Loucy (cell line): ENCODE measurements at regions not wholly inside any gene's neighbourhood (a gene's known extent, or its start where the extent isn't known, plus 50 kb on each side); places are given as distances from the start of the nearest gene placed in this dataset.

Experiments used
- H2AFZ ChIP-seq: fragments of 200-600 bp; sonication (generic); 2 replicates; pipeline ENCODE4 v1.6.0; 2016; ENCODE audit warnings: antibody characterized with exemption, mild to moderate bottlenecking, low read length, moderate library complexity
- H3F3A ChIP-seq: fragments of 200-600 bp; 2 replicates; pipeline ENCODE4 v1.6.0; 2016; ENCODE audit warnings: antibody characterized with exemption, low read depth, mild to moderate bottlenecking
- H3K27me3 ChIP-seq: fragments of 200-600 bp; sonication (generic); 2 replicates; pipeline ENCODE4 v1.6.1; 2014; ENCODE audit warnings: low read length, mild to moderate bottlenecking; ENCODE audit not compliant: insufficient read depth, poor library complexity, severe bottlenecking
- H3K36me3 ChIP-seq: fragments of 200-600 bp; sonication (generic); 2 replicates; pipeline ENCODE4 v1.6.1; 2016; ENCODE audit warnings: low read length; ENCODE audit not compliant: insufficient read depth
- H3K4me1 ChIP-seq: fragments of 200-600 bp; sonication (generic); 2 replicates; pipeline ENCODE4 v1.5.1; 2014; ENCODE audit warnings: low read length, mild to moderate bottlenecking; ENCODE audit not compliant: insufficient read depth, poor library complexity, severe bottlenecking
- H3K4me2 ChIP-seq: fragments of 200-600 bp; sonication (generic); 2 replicates; pipeline ENCODE4 v1.6.0; 2014; ENCODE audit warnings: antibody characterized with exemption, low read length, low read depth, mild to moderate bottlenecking; ENCODE audit not compliant: poor library complexity, severe bottlenecking
- H3K4me3 ChIP-seq: fragments of 200-600 bp; sonication (generic); 2 replicates; pipeline ENCODE4 v1.5.1; 2014; ENCODE audit warnings: low read length, mild to moderate bottlenecking, mixed read lengths; ENCODE audit not compliant: poor library complexity, severe bottlenecking
- H3K79me2 ChIP-seq: fragments of 200-600 bp; sonication (generic); 2 replicates; pipeline ENCODE4 v1.6.1; 2014; ENCODE audit warnings: low read length; ENCODE audit not compliant: insufficient read depth
- H3K9ac ChIP-seq: fragments of 200-600 bp; sonication (generic); 2 replicates; pipeline ENCODE4 v1.6.0; 2014; ENCODE audit warnings: mild to moderate bottlenecking, low read depth, low read length, moderate library complexity; ENCODE audit not compliant: poor library complexity, severe bottlenecking
- H3K9me2 ChIP-seq: fragments of 200-600 bp; sonication (generic); replicated peaks from 2 replicates; pipeline ENCODE4 v1.6.1; 2016; ENCODE audit warnings: low read depth, low read length, mixed read lengths
- H3K9me3 ChIP-seq: fragments of 200-600 bp; sonication (generic); 2 replicates; pipeline ENCODE4 v1.6.1; 2014; ENCODE audit warnings: mild to moderate bottlenecking, antibody characterized with exemption, low read length, low read depth; ENCODE audit not compliant: insufficient read depth
- H4K20me1 ChIP-seq: fragments of 200-600 bp; sonication (generic); 2 replicates; pipeline ENCODE4 v1.6.0; 2014; ENCODE audit warnings: antibody characterized with exemption, low read length, mild to moderate bottlenecking; ENCODE audit not compliant: insufficient read depth, poor library complexity, severe bottlenecking
- EZH2phosphoT487 ChIP-seq: fragments of 200-600 bp; IDR thresholded peaks from 2 replicates; pipeline ENCODE4 v1.6.1; 2018; ENCODE audit warnings: antibody characterized with exemption, mild to moderate bottlenecking, moderate library complexity, borderline replicate concordance
- TF ChIP-seq, protein P1 (sequence below): fragments of 200-600 bp; sonication (generic); conservative IDR thresholded peaks from 2 replicates; pipeline ENCODE4 v1.5.1; 2014; ENCODE audit warnings: mild to moderate bottlenecking, antibody characterized with exemption, low read length

DNA sequence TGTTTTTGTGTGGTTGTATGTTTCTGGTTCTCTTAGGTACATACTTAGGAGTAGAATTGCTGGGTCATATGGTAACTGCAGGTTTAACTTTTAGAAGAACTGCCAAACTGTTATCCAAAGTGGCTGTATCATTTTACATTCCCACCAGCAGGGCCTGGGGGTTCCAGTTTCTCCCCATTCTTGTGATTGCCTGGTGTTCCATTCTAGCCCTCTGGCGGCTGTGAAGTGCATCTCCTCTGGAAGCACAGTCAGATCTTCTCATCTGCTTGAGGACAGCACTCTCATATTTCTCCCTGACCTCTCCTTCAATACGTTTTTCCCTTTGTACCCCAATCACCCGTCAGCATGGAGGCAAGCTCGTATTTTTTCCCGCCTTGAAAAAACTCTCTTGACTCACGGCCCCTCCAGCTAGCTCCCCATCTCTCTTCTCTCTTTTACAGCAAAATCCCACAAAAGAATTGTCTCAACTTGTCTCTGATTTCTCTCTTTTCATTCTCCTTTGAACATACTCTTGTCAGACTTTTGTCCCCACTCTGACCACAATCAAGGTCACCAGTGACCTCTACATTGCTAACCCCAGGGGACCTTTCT lies 56.8 kb upstream of the THY1 start:
- Histone ChIP-seq H4K20me1 (no peaks in the 10 kb centered on the region), H3K27me3 (no peaks in the 10 kb centered on the region), H3K79me2 (no peaks in the 10 kb centered on the region), H3K4me2 (no peak overlapping the region), H3F3A (no peaks in the 10 kb centered on the region), H3K9me3 (no peaks in the 10 kb centered on the region), H2AFZ (no peak overlapping the region), H3K4me1 (peaks cover 4% of the 10 kb centered on the region), H3K9me2 (no peaks in the 10 kb centered on the region), H3K9ac (no peak overlapping the region), H3K4me3 (no peak overlapping the region), H3K36me3 (no peaks in the 10 kb centered on the region)
- TF ChIP-seq EZH2phosphoT487 = no peak
- TF ChIP-seq, protein P1, sequence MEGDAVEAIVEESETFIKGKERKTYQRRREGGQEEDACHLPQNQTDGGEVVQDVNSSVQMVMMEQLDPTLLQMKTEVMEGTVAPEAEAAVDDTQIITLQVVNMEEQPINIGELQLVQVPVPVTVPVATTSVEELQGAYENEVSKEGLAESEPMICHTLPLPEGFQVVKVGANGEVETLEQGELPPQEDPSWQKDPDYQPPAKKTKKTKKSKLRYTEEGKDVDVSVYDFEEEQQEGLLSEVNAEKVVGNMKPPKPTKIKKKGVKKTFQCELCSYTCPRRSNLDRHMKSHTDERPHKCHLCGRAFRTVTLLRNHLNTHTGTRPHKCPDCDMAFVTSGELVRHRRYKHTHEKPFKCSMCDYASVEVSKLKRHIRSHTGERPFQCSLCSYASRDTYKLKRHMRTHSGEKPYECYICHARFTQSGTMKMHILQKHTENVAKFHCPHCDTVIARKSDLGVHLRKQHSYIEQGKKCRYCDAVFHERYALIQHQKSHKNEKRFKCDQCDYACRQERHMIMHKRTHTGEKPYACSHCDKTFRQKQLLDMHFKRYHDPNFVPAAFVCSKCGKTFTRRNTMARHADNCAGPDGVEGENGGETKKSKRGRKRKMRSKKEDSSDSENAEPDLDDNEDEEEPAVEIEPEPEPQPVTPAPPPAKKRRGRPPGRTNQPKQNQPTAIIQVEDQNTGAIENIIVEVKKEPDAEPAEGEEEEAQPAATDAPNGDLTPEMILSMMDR = peak; percentile 64

DNA sequence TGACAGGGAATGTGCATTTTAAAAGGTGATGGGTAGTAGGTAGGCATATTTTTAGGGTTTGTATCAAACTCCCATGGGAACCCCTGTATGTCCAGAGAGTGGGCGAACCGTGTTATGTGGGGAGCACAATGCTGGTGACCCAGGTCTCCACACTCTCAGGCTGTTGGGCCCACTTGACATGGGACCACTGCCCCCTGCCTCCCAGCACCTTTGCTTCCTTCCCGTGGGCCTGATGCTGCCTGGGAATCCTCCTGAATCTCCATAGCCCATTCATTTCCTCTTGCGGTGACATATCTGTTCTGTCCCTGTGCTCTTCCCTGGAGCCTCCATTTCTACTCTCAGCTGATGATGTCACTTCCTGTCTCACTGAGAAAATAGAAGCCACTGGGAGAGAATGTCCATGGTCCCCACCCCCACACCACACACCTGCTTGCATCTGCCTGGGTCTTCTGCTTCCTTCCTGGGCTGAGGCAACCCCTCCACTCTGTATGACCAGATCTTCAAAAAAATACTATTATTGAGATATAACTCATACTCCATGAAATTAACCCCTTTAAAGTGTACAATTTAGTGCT lies 55.8 kb upstream of the THY1 start:
- Histone ChIP-seq H3K4me3 (no peak overlapping the region), H3F3A (no peaks in the 10 kb centered on the region), H3K79me2 (no peaks in the 10 kb centered on the region), H3K9me2 (no peaks in the 10 kb centered on the region), H3K4me2 (no peak overlapping the region), H3K27me3 (no peaks in the 10 kb centered on the region), H3K9ac (no peak overlapping the region), H4K20me1 (no peaks in the 10 kb centered on the region), H2AFZ (no peak overlapping the region), H3K4me1 (peaks cover 4% of the 10 kb centered on the region), H3K36me3 (no peaks in the 10 kb centered on the region), H3K9me3 (no peaks in the 10 kb centered on the region)
- TF ChIP-seq EZH2phosphoT487 = no peak
- TF ChIP-seq, protein P1 = no peak

DNA sequence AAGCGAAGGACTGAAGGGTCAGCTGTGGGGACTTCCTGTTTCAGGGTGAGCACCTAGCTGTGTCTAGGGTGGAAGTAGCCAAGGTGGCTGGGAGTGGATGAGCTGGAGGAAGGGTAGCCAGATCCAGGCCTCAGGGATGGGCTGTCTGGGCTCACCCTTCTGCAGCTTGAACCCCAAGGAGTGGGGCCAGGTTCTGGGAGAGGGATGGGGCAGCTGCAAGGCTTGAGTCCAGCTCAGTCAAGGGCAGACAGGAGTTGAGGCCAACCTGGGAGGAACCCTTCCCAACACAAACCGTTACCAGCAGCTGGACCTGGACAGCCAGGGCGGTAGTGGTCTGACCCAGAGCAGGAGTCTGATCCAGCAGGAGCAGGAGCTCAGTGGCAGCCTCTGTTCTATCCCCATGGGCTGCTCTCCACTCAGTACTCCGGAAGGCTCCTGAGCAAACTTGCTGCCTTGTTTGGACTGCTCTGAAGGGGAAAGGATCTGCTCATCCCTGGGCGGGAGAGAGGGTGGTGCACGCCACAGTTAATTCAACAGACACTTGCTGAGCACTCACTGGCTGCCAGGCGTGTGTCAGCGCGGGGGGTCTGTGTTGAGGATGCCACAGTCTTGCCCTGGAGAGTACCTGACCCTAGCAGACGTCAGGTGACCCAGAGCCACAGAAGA lies 53.8 kb upstream of the THY1 start:
- H3K79me2 ChIP-seq = no peaks in the 10 kb centered on the region
- H3K36me3 ChIP-seq = no peaks in the 10 kb centered on the region
- TF ChIP-seq EZH2phosphoT487 = no peak
- TF ChIP-seq, protein P1 = no peak
- H2AFZ ChIP-seq = no peak overlapping the region
- H3K4me2 ChIP-seq = no peak overlapping the region
- H3K27me3 ChIP-seq = no peaks in the 10 kb centered on the region
- no peaks in the 10 kb centered on the region for H4K20me1 ChIP-seq
- H3F3A ChIP-seq = no peaks in the 10 kb centered on the region
- H3K9me2 ChIP-seq = no peaks in the 10 kb centered on the region
- H3K9me3 ChIP-seq = no peaks in the 10 kb centered on the region
- H3K9ac ChIP-seq = no peak overlapping the region
- H3K4me3 ChIP-seq = no peak overlapping the region
- peaks cover 4% of the 10 kb centered on the region for H3K4me1 ChIP-seq
